Spleen (tissue), 11 donors: ENCODE measurements at regions not wholly inside any gene's neighbourhood (a gene's known extent, or its start where the extent isn't known, plus 50 kb on each side); places are given as distances from the start of the nearest gene placed in this dataset.

Source experiments
- DNase-seq: peaks from one replicate; pipeline ENCODE4 v3.0.0-alpha.2; 2020
- H3K27ac ChIP-seq, 8 donors: fragments of 200-600 bp; sonication (generic) in 7 of 8; 1 replicate in 4 of 8; 2 replicates in 4 of 8; pipeline versions ENCODE4 v1.5.0 to v1.8.0; 2016 to 2021; ENCODE audit warnings: inconsistent platforms in 4 of 8, mild to moderate bottlenecking in 4 of 8, moderate library complexity in 1 of 8
- H3K27me3 ChIP-seq, 7 donors: fragments of 200-600 bp; sonication (generic) in 6 of 7; replicated peaks in 1 of 7; 1 replicate in 4 of 7; 2 replicates in 3 of 7; pipeline versions ENCODE4 v1.5.0 to v1.8.0; 2016 to 2021; ENCODE audit warnings: inconsistent platforms in 3 of 7, mild to moderate bottlenecking in 1 of 7
- H3K36me3 ChIP-seq, 6 donors: fragments of 200-600 bp; sonication (generic) in 5 of 6; 1 replicate in 4 of 6; 2 replicates in 2 of 6; pipeline versions ENCODE4 v1.5.0 to v1.8.0; 2016 to 2021; ENCODE audit warnings: inconsistent platforms in 2 of 6
- H3K4me1 ChIP-seq, 6 donors: fragments of 200-600 bp; sonication (generic) in 5 of 6; 1 replicate in 3 of 6; 2 replicates in 3 of 6; pipeline versions ENCODE4 v1.5.0 to v1.8.0; 2016 to 2021; ENCODE audit warnings: inconsistent platforms in 3 of 6
- H3K4me3 ChIP-seq, 8 donors: fragments of 200-600 bp; sonication (generic) in 7 of 8; 1 replicate in 4 of 8; 2 replicates in 4 of 8; pipeline versions ENCODE4 v1.5.0 to v1.8.0; 2016 to 2021; ENCODE audit warnings: inconsistent platforms in 4 of 8, mild to moderate bottlenecking in 4 of 8, moderate library complexity in 2 of 8
- H3K9me3 ChIP-seq, 8 donors: fragments of 200-600 bp; sonication (generic) in 7 of 8; 1 replicate in 4 of 8; 2 replicates in 4 of 8; pipeline versions ENCODE4 v1.5.0 to v1.8.0; 2016 to 2021; ENCODE audit warnings: inconsistent platforms in 4 of 8
- POLR2A ChIP-seq, 3 donors: fragments of 450-650 bp; IDR thresholded peaks; one replicate each; pipeline ENCODE4 v1.5.1; 2017; ENCODE audit warnings: antibody characterized with exemption in 3 of 3, mild to moderate bottlenecking in 1 of 3
- POLR2AphosphoS5 ChIP-seq, 3 donors: sonication (generic); formaldehyde crosslinking; IDR thresholded peaks; one replicate each; pipeline ENCODE4 v1.5.1; 2017; ENCODE audit warnings: antibody characterized with exemption in 3 of 3
- WGBS, 5 donors: extraction: QIAGEN DNeasy Blood & Tissue Kit in 3 of 5; methylation state at CpG; one replicate each; pipeline versions ENCODE4 v1.1.5 to v1.1.7; 2013 to 2018; 5-methylcytosine and 5-hydroxymethylcytosine counted together
- intact Hi-C: fragments of 100-400 bp; cut with DNase I; formaldehyde crosslinking; loops from one replicate; pipeline ENCODE4 v1.15.0; 2023; ENCODE audit warnings: low total_unique reads
- TF ChIP-seq, protein P1 (sequence below), 11 experiments: fragments of 200-600 bp in 7 of 11; fragments of 450-650 bp in 4 of 11; sonication (generic) in 4 of 11; IDR thresholded peaks in 8 of 11; conservative IDR thresholded peaks in 3 of 11; 1 replicate in 7 of 11; 2 replicates in 4 of 11; pipeline versions ENCODE4 v1.4.0 to v1.8.0; 2016 to 2021; ENCODE audit warnings: antibody characterized with exemption in 11 of 11, inconsistent platforms in 4 of 11, mild to moderate bottlenecking in 1 of 11
- donor health status: healthy with polysubstance abuse.
- donor health status: DM: no; HTN: no; CAD: no; lungs with moderate emphysema.
- donor health status: DM: no; HTN: no; CAD: no.
- donor health status: Bipolar disorder and iron deficiency.
- donor health status: healthy.
- donor health status: DM: no; HTN: no; CAD: no.
- donor health status: DM: yes; HTN: yes; CAD: no.

DNA sequence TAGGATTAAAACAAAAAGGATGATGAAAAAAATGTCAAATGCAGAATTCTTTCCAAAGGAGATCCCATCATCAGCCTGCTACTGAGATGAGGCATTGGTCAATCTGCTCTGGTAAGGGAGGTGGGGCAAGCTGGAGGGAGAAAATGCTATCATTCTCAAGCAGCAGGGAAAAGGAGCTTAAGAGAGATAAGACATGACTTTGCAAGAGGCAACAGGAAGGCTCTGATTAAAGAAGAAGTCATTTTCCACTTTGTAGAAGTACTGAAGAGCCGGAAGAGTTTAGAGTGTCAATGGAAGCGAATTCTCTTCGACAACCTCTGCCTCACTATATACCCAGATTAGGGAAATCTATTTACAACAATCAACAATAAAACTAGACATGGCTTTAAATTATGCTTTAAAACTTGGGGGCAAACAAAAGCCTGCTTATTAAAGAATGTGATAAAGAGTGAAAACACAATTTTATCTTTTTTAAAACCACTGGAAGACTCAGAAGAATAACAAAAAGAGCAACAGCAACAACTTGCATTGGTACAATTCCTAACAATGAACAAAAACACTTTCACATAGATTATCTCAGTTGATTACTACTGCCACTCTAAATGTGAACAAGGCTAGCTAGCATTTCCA is 81.8 kb upstream of the NANOGP8 start:
- H3K27ac ChIP-seq, result no peak overlapping the region
- 82 to 95% (median 87%) methylated on average over 3 of the region's 3 CpGs for WGBS, 5 donors
- no peaks in the 10 kb centered on the region for H3K36me3 ChIP-seq
- H3K4me1 ChIP-seq, result no peaks in the 10 kb centered on the region
- intact Hi-C loops, result no loop called here
- no peak overlapping the region for H3K4me3 ChIP-seq
- H3K27me3 ChIP-seq, result no peaks in the 10 kb centered on the region
- DNase-seq, result no peak
- no peaks in the 10 kb centered on the region for H3K9me3 ChIP-seq
- TF ChIP-seq, protein P1, sequence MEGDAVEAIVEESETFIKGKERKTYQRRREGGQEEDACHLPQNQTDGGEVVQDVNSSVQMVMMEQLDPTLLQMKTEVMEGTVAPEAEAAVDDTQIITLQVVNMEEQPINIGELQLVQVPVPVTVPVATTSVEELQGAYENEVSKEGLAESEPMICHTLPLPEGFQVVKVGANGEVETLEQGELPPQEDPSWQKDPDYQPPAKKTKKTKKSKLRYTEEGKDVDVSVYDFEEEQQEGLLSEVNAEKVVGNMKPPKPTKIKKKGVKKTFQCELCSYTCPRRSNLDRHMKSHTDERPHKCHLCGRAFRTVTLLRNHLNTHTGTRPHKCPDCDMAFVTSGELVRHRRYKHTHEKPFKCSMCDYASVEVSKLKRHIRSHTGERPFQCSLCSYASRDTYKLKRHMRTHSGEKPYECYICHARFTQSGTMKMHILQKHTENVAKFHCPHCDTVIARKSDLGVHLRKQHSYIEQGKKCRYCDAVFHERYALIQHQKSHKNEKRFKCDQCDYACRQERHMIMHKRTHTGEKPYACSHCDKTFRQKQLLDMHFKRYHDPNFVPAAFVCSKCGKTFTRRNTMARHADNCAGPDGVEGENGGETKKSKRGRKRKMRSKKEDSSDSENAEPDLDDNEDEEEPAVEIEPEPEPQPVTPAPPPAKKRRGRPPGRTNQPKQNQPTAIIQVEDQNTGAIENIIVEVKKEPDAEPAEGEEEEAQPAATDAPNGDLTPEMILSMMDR (IDR thresholded peaks at IDR 0.05 in 8 of 11, conservative IDR thresholded peaks at IDR 0.05 in 3 of 11), result no peak
- TF ChIP-seq POLR2A (IDR thresholded peaks at IDR 0.05), result no peak
- TF ChIP-seq POLR2AphosphoS5 (IDR thresholded peaks at IDR 0.05), result no peak

DNA sequence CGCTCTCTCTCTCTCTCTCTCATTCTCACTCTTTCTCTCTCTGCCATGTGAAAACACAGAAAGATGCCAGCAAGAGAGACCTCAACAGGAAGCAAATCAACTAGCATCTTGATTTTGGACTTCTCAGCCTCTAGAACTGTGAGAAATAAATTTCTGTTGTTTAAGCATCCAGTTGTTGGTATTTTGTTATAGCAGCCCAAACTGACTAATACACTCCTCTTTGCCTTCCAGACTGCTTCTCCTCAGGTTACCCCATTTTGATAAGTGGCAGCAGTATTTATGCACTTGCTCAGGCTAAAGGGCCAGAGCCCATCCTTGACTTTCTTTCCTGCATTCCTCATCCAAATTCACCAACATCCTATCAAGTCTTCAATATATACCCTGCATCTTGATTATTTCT is 76.6 kb upstream of the NANOGP8 start:
- no peaks in the 10 kb centered on the region for H3K27me3 ChIP-seq
- intact Hi-C loops, result no loop called here
- no peak for DNase-seq
- TF ChIP-seq, protein P1 (IDR thresholded peaks at IDR 0.05 in 8 of 11, conservative IDR thresholded peaks at IDR 0.05 in 3 of 11), result no peak
- TF ChIP-seq POLR2A (IDR thresholded peaks at IDR 0.05), result no peak
- 94 to 100% (median 96%) methylated on average over 1 of the region's 1 CpG for WGBS, 5 donors
- H3K36me3 ChIP-seq, result no peaks in the 10 kb centered on the region
- no peaks in the 10 kb centered on the region for H3K9me3 ChIP-seq
- H3K4me1 ChIP-seq, result no peaks in the 10 kb centered on the region
- H3K27ac ChIP-seq, result no peak overlapping the region
- no peak overlapping the region for H3K4me3 ChIP-seq

DNA sequence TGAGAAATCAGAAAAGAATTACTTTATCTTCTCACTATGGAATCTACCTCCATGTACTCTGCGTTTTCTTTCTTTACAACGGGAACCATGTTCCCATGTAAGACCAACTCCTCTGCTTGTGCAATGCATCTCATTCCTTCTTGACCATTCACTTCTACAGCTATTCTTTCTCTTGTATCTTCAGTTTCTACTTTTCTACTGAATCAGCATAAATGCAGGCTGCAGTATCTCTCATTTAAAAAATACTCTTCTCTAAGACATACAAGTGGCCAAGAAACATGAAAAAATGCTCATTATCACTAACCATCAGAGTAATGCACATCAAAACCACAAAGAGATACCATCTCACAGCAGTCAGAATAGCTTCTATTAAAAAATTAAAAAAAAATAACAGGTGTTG is 74.1 kb upstream of the NANOGP8 start:
- WGBS, 5 donors, result 74 to 95% (median 93%) methylated on average over 2 of the region's 2 CpGs
- intact Hi-C loops, result no loop called here
- Histone ChIP-seq H3K4me3 (no peak overlapping the region), H3K27ac (no peak overlapping the region), H3K36me3 (no peaks in the 10 kb centered on the region), H3K9me3 (no peaks in the 10 kb centered on the region), H3K4me1 (no peaks in the 10 kb centered on the region), H3K27me3 (no peaks in the 10 kb centered on the region)
- no peak for DNase-seq
- TF ChIP-seq, protein P1 (IDR thresholded peaks at IDR 0.05 in 8 of 11, conservative IDR thresholded peaks at IDR 0.05 in 3 of 11), result no peak
- TF ChIP-seq POLR2A (IDR thresholded peaks at IDR 0.05) (no peak), POLR2AphosphoS5 (IDR thresholded peaks at IDR 0.05) (no peak)

DNA sequence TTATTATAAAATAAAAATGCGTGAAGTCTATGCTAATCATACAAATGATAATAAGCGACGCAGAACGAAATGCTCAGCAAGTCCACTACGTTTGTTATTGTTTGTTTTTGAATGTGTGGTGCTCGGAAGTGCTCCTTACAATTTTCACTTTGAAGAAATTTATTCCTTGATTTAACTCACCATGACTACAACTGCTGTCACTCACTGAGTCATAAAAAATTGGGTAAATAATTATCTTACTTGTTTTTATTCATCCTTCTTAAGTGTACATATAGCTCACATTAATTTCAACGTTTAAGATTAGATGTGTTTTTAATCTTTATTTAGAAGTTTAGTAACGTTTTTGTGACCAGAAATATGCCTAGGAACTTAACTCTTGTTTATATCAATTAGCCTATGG is 66.7 kb upstream of the NANOGP8 start:
- no peak overlapping the region for H3K27ac ChIP-seq
- H3K4me1 ChIP-seq, result no peaks in the 10 kb centered on the region
- intact Hi-C loops, result no loop called here
- no peaks in the 10 kb centered on the region for H3K36me3 ChIP-seq
- WGBS, 5 donors, result 86 to 92% (median 90%) methylated on average over 8 of the region's 8 CpGs
- H3K4me3 ChIP-seq, result no peak overlapping the region
- no peak for DNase-seq
- TF ChIP-seq, protein P1 (IDR thresholded peaks at IDR 0.05 in 8 of 11, conservative IDR thresholded peaks at IDR 0.05 in 3 of 11), result no peak
- TF ChIP-seq POLR2A (IDR thresholded peaks at IDR 0.05) (no peak), POLR2AphosphoS5 (IDR thresholded peaks at IDR 0.05) (no peak)
- no peaks in the 10 kb centered on the region for H3K27me3 ChIP-seq
- H3K9me3 ChIP-seq, result no peaks in the 10 kb centered on the region
